ENCODE measurements at regions not wholly inside any gene's neighbourhood (a gene's known extent, or its start where the extent isn't known, plus 50 kb on each side); places are given as distances from the start of the nearest gene placed in this dataset.

DNA sequence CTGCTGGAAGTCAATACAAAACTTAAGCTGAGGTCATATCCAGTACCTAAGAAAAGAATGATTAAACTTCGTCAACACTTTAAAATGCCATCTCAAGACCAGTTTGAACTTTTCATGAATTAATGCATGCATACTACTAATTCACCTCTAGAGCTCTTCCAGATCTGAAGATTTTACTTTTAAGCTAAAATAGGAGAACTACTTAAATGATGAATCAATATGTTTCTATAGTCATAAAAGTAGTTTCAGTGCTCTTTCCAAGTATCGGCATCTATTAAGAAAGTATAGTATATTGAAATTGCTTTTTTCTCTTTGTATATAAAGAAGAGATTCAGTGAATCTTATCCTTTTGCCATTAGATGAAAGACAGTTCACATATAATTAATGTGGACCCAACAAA, 1123.9 kb downstream of the PCDH9 start:
- TF ChIP-seq CTCF (IDR thresholded peaks at IDR 0.05; ENCODE audit: low read depth, low read length) (no peak), EZH2phosphoT487 (IDR thresholded peaks at IDR 0.05; ENCODE audit: low read depth) (no peak)
